ENCODE measurements at regions not wholly inside any gene's neighbourhood (a gene's known extent, or its start where the extent isn't known, plus 50 kb on each side); places are given as distances from the start of the nearest gene placed in this dataset.

DNA sequence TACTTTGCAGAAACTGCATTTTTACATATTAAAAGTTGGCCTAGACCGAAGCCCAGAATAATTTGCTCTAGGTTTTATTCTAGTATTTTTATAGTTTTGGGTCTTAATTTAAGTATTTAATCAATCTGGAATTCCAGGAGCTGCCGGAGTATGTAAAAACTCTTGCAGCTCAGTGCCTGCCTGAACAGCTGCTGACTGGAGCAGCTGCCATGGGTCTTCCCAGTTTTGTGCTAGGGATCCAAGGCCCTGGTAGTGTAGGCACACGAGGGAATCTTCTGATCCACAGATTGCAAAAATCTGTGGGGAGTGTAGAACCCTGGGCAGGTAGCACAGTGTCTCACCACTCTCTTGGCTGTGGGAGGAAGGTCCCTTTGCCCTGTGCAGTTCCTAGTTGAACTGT is 87.0 kb upstream of the HS3ST3A1 start:
- TF ChIP-seq NFIC (IDR thresholded peaks at IDR 0.05): no peak
- TF ChIP-seq FOXM1 (IDR thresholded peaks at IDR 0.05; ENCODE audit: borderline replicate concordance, low read depth): no peak
- TF ChIP-seq YY1 (IDR thresholded peaks at IDR 0.05; ENCODE audit: low read depth): no peak
- no peak for TF ChIP-seq EGR1 (IDR thresholded peaks at IDR 0.05)
